Esophagus muscularis mucosa (tissue), 4 donors: ENCODE measurements at regions not wholly inside any gene's neighbourhood (a gene's known extent, or its start where the extent isn't known, plus 50 kb on each side); places are given as distances from the start of the nearest gene placed in this dataset.

Source experiments
- DNase-seq: peaks from one replicate; pipeline ENCODE4 v3.0.0-alpha.2; 2017; ENCODE audit errors: extremely low spot score
- H3K27ac ChIP-seq, 4 donors: fragments of 200-600 bp; sonication (generic); replicated peaks in 1 of 4; 1 replicate in 3 of 4; 2 replicates in 1 of 4; pipeline ENCODE4 v1.5.1; 2016 to 2019; ENCODE audit warnings: mild to moderate bottlenecking in 1 of 4
- H3K27me3 ChIP-seq, 4 donors: fragments of 200-600 bp; sonication (generic); one replicate each; pipeline versions ENCODE4 v1.5.1 to v1.6.0; 2016 to 2019
- H3K36me3 ChIP-seq, 4 donors: fragments of 200-600 bp; sonication (generic); one replicate each; pipeline ENCODE4 v1.5.1; 2016 to 2019
- H3K4me1 ChIP-seq, 4 donors: fragments of 200-600 bp; sonication (generic); one replicate each; pipeline ENCODE4 v1.5.1; 2016 to 2019
- H3K4me3 ChIP-seq, 4 donors: fragments of 200-600 bp; sonication (generic); 1 replicate in 2 of 4; 2 replicates in 2 of 4; pipeline ENCODE4 v1.5.1; 2016 to 2019; ENCODE audit warnings: mild to moderate bottlenecking in 4 of 4, moderate library complexity in 1 of 4
- H3K9me3 ChIP-seq, 4 donors: fragments of 200-600 bp; sonication (generic); 1 replicate in 3 of 4; 2 replicates in 1 of 4; pipeline ENCODE4 v1.5.1; 2016 to 2019
- CTCF ChIP-seq, 3 experiments: fragments of 200-600 bp in 2 of 3; fragments of 450-650 bp in 1 of 3; sonication (generic) in 2 of 3; IDR thresholded peaks; one replicate each; pipeline ENCODE4 v1.5.1; 2017 to 2019; ENCODE audit warnings: antibody characterized with exemption in 3 of 3, mild to moderate bottlenecking in 2 of 3, moderate library complexity in 1 of 3
- EP300 ChIP-seq: sonication (generic); formaldehyde crosslinking; IDR thresholded peaks from one replicate; pipeline ENCODE4 v1.6.1; 2017; ENCODE audit warnings: antibody characterized with exemption
- POLR2A ChIP-seq: fragments of 450-650 bp; IDR thresholded peaks from one replicate; pipeline ENCODE4 v1.6.1; 2017; ENCODE audit warnings: antibody characterized with exemption, moderate library complexity, mild to moderate bottlenecking, low read depth
- POLR2AphosphoS5 ChIP-seq, 2 donors: sonication (generic); formaldehyde crosslinking; IDR thresholded peaks; one replicate each; pipeline ENCODE4 v1.6.1; 2017; ENCODE audit warnings: antibody characterized with exemption in 2 of 2
- whole genome bisulfite sequencing: methylation state at CpG from one replicate; pipeline ENCODE4 v1.1.5; 2018; 5-methylcytosine and 5-hydroxymethylcytosine counted together
- intact Hi-C: fragments of 100-400 bp; cut with DNase I; formaldehyde crosslinking; loops from one replicate; pipeline ENCODE4 v1.15.1; 2023

GRCh38 chr5:62011089-62011664, 294.8 kb upstream of the KIF2A start:
- DNase-seq: no peak
- Histone ChIP-seq H3K9me3 (no peaks in the 10 kb centered on the region), H3K27me3 (no peaks in the 10 kb centered on the region), H3K27ac (no peak overlapping the region), H3K36me3 (no peaks in the 10 kb centered on the region), H3K4me1 (no peaks in the 10 kb centered on the region), H3K4me3 (no peak overlapping the region)
- TF ChIP-seq EP300: no peak
- TF ChIP-seq POLR2AphosphoS5 (IDR thresholded peaks at IDR 0.05): no peak
- TF ChIP-seq POLR2A: no peak
- no peak for TF ChIP-seq CTCF (IDR thresholded peaks at IDR 0.05)
- intact Hi-C loops: no loop called here
- WGBS: 75% methylated on average over 5 of the region's 5 CpGs

- intact Hi-C loops: no loop called here
- H3K4me1 ChIP-seq: no peaks in the 10 kb centered on the region
- TF ChIP-seq POLR2A (no peak), POLR2AphosphoS5 (IDR thresholded peaks at IDR 0.05) (no peak), EP300 (no peak), CTCF (IDR thresholded peaks at IDR 0.05) (no peak)
- H3K36me3 ChIP-seq: no peaks in the 10 kb centered on the region
- H3K9me3 ChIP-seq: no peaks in the 10 kb centered on the region
- H3K27ac ChIP-seq: no peak overlapping the region
- WGBS: 79% methylated on average over 1 of the region's 1 CpG
- no peak overlapping the region for H3K4me3 ChIP-seq
- DNase-seq: no peak
- H3K27me3 ChIP-seq: no peaks in the 10 kb centered on the region
Measured at GRCh38 chr5:62017092-62017491, 288.9 kb upstream of the KIF2A start.

GRCh38 chr5:62029303-62029702, 276.7 kb upstream of the KIF2A start:
- DNase-seq: no peak
- H3K9me3 ChIP-seq: no peaks in the 10 kb centered on the region
- intact Hi-C loops: no loop called here
- 74% methylated on average over 2 of the region's 2 CpGs for WGBS
- H3K4me3 ChIP-seq: no peak overlapping the region
- TF ChIP-seq CTCF (IDR thresholded peaks at IDR 0.05): no peak
- TF ChIP-seq POLR2A: no peak
- no peak for TF ChIP-seq EP300
- no peak for TF ChIP-seq POLR2AphosphoS5 (IDR thresholded peaks at IDR 0.05)
- no peak overlapping the region for H3K27ac ChIP-seq
- H3K36me3 ChIP-seq: no peaks in the 10 kb centered on the region
- no peaks in the 10 kb centered on the region for H3K27me3 ChIP-seq
- no peaks in the 10 kb centered on the region for H3K4me1 ChIP-seq

GRCh38 chr5:62030326-62030725, 275.7 kb upstream of the KIF2A start:
- DNase-seq: no peak
- Histone ChIP-seq H3K4me3 (no peak overlapping the region), H3K36me3 (no peaks in the 10 kb centered on the region), H3K27ac (no peak overlapping the region), H3K27me3 (no peaks in the 10 kb centered on the region), H3K9me3 (no peaks in the 10 kb centered on the region), H3K4me1 (no peaks in the 10 kb centered on the region)
- intact Hi-C loops: no loop called here
- WGBS: 48% methylated on average over 2 of the region's 2 CpGs
- TF ChIP-seq POLR2A: no peak
- no peak for TF ChIP-seq POLR2AphosphoS5 (IDR thresholded peaks at IDR 0.05)
- no peak for TF ChIP-seq CTCF (IDR thresholded peaks at IDR 0.05)
- no peak for TF ChIP-seq EP300

- TF ChIP-seq EP300 (no peak), POLR2A (no peak), POLR2AphosphoS5 (IDR thresholded peaks at IDR 0.05) (no peak), CTCF (IDR thresholded peaks at IDR 0.05) (no peak)
- Histone ChIP-seq H3K4me1 (no peaks in the 10 kb centered on the region), H3K27me3 (no peaks in the 10 kb centered on the region), H3K27ac (no peak overlapping the region), H3K36me3 (no peaks in the 10 kb centered on the region), H3K9me3 (peaks cover 0 to 5% (median 0%) of the 10 kb centered on the region in 4 donors), H3K4me3 (no peak overlapping the region)
- DNase-seq: no peak
- intact Hi-C loops: no loop called here
- 63% methylated on average over 1 of the region's 1 CpG for WGBS
Measured at GRCh38 chr5:62038024-62038423, 268.0 kb upstream of the KIF2A start.
